RWPE2 (cell line): ENCODE measurements at regions not wholly inside any gene's neighbourhood (a gene's known extent, or its start where the extent isn't known, plus 50 kb on each side); places are given as distances from the start of the nearest gene placed in this dataset.

Experiments
- ATAC-seq: fragments of 200-7000 bp; cut with Tn5 transposase; 3 replicates; pipeline ENCODE4 v1.9.1; 2021; ENCODE audit warnings: low read depth
- DNase-seq: peaks from one replicate; pipeline ENCODE4 v3.0.0-alpha.2; 2020; ENCODE audit warnings: low spot score
- H3K27ac ChIP-seq: fragments of 450-650 bp; 2 replicates; pipeline ENCODE4 v1.5.1; 2017; ENCODE audit warnings: mild to moderate bottlenecking; ENCODE audit not compliant: poor library complexity, severe bottlenecking
- H3K27me3 ChIP-seq: fragments of 250-450 bp; sonication (Bioruptor Pico); 2 replicates; pipeline ENCODE4 v1.5.1; 2021; ENCODE audit warnings: mild to moderate bottlenecking, moderate library complexity; ENCODE audit not compliant: insufficient read depth, poor library complexity, severe bottlenecking
- H3K36me3 ChIP-seq: fragments of 250-450 bp; sonication (Bioruptor Pico); 2 replicates; pipeline ENCODE4 v1.5.1; 2020; ENCODE audit warnings: low read depth, mild to moderate bottlenecking, moderate library complexity
- H3K4me1 ChIP-seq: fragments of 250-450 bp; sonication (Bioruptor Pico); 2 replicates; pipeline ENCODE4 v1.5.1; 2021; ENCODE audit warnings: mild to moderate bottlenecking, moderate library complexity; ENCODE audit not compliant: insufficient read depth, poor library complexity, severe bottlenecking
- H3K4me3 ChIP-seq: fragments of 250-450 bp; sonication (Bioruptor Pico); 2 replicates; pipeline ENCODE4 v1.5.1; 2021; ENCODE audit warnings: mild to moderate bottlenecking, moderate library complexity; ENCODE audit not compliant: severe bottlenecking
- H3K9me3 ChIP-seq: fragments of 250-450 bp; sonication (Bioruptor Pico); 2 replicates; pipeline ENCODE4 v1.5.1; 2021; ENCODE audit warnings: mild to moderate bottlenecking, moderate library complexity; ENCODE audit not compliant: severe bottlenecking
- TF ChIP-seq, protein P1 (sequence below): fragments of 450-650 bp; IDR thresholded peaks from one replicate; pipeline ENCODE4 v1.5.1; 2017; ENCODE audit warnings: mild to moderate bottlenecking, moderate library complexity; ENCODE audit not compliant: poor library complexity, severe bottlenecking

DNA sequence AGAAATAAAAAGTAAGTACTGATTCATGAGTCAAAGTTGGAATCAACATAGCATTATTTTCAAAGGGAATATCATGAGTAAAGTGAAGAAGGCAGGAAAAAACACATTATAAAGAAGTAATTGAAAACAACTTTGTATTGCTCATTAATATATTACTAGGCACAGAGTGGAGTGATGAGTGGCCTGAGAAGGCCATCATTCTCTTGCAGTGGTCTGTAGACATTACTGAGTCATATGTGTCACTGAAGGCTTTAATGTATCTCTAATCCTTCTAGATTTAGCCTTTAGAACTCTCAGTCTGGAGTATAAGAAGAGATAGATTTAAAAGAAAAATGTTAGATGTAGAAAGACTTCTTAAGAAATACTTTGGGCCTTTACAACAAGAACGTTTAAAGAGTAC, 881.4 kb downstream of the DNAH5 start:
- no peaks in the 10 kb centered on the region for H3K36me3 ChIP-seq
- H3K27ac ChIP-seq = no peak overlapping the region
- H3K27me3 ChIP-seq = no peaks in the 10 kb centered on the region
- ATAC-seq = no peak
- H3K9me3 ChIP-seq = no peaks in the 10 kb centered on the region
- H3K4me3 ChIP-seq = no peak overlapping the region
- DNase-seq = no peak
- TF ChIP-seq, protein P1, sequence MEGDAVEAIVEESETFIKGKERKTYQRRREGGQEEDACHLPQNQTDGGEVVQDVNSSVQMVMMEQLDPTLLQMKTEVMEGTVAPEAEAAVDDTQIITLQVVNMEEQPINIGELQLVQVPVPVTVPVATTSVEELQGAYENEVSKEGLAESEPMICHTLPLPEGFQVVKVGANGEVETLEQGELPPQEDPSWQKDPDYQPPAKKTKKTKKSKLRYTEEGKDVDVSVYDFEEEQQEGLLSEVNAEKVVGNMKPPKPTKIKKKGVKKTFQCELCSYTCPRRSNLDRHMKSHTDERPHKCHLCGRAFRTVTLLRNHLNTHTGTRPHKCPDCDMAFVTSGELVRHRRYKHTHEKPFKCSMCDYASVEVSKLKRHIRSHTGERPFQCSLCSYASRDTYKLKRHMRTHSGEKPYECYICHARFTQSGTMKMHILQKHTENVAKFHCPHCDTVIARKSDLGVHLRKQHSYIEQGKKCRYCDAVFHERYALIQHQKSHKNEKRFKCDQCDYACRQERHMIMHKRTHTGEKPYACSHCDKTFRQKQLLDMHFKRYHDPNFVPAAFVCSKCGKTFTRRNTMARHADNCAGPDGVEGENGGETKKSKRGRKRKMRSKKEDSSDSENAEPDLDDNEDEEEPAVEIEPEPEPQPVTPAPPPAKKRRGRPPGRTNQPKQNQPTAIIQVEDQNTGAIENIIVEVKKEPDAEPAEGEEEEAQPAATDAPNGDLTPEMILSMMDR = no peak
- no peaks in the 10 kb centered on the region for H3K4me1 ChIP-seq

DNA sequence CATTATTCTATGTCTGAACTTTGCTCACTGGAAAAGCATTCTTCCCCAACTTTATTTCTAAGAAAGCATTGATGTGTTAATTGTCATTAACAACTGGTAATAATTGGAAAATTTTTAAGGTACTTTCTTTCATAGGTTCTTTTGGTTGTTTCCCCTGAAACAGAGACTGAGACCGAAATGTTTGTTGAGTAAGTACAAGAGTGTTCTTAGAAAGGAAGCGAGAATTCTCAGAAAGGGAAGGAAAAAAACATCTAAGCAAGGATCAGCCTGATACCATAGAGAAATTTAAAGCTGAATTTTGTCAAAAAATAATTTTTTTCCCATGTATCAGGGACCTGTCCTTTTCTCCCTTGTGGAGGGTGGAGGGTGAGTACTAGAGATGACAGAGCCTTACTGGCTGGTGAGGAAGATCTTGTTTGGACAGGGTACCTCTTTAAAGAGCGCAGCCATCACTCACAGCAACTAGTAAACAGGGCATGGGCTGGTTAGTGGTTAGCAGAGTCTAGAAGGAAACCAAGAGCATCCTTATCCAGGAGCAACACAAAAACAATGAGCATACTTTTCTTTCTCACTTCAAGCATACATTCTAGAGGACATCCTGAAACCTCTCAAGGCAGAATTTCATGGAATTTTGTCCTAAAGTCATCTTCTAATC, 898.5 kb downstream of the DNAH5 start:
- no peaks in the 10 kb centered on the region for H3K9me3 ChIP-seq
- no peaks in the 10 kb centered on the region for H3K36me3 ChIP-seq
- TF ChIP-seq, protein P1 = no peak
- H3K4me1 ChIP-seq = no peaks in the 10 kb centered on the region
- H3K4me3 ChIP-seq = no peak overlapping the region
- ATAC-seq = no peak
- no peak overlapping the region for H3K27ac ChIP-seq
- DNase-seq = no peak
- no peaks in the 10 kb centered on the region for H3K27me3 ChIP-seq

DNA sequence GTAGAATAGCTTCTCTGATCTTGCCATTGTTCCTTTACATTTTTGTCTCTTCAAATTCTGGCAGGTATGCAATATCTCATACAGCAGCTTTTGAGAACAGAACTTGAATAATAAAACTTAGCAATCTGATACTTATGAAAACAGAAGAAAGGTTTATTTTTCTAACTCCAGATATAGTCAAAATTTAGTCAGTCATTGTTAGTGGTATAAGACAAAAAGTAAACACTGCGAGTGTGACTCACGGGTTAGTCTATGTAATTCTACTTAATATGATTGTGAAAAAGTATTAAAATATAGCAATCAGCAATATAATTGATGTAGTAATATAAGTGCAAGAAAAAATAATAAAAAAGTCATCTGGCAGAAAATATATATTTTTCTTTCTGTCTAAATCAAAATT, 910.4 kb downstream of the DNAH5 start:
- peaks cover 6% of the 10 kb centered on the region for H3K27me3 ChIP-seq
- no peaks in the 10 kb centered on the region for H3K9me3 ChIP-seq
- H3K36me3 ChIP-seq = no peaks in the 10 kb centered on the region
- H3K4me3 ChIP-seq = no peak overlapping the region
- no peak overlapping the region for H3K27ac ChIP-seq
- TF ChIP-seq, protein P1 = no peak
- DNase-seq (no peak), ATAC-seq (peak; percentile 58; the same call in 2 of the 3 replicates)
- H3K4me1 ChIP-seq = peaks cover 6% of the 10 kb centered on the region

DNA sequence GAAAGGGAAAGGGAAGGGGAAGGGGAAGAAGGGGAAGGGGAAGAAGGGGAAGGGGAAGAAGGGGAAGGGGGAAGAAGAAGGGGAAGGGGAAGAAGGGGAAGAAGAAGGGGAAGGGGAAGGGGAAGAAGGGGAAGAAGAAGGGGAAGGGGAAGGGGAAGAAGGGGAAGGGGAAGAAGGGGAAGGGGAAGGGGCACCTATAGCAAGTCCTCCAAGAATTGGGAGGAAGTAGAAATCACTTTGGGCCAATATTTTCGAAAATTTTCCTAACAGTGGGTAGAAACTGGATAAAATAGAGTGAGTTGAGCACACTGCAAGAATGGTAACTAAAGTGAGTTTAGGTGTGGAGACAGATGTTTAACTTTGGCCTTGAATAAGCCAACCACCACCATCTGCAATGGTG, 915.3 kb downstream of the DNAH5 start:
- Histone ChIP-seq H3K4me3 (no peak overlapping the region), H3K27ac (no peak overlapping the region), H3K9me3 (no peaks in the 10 kb centered on the region), H3K36me3 (no peaks in the 10 kb centered on the region), H3K4me1 (peaks cover 6% of the 10 kb centered on the region), H3K27me3 (peaks cover 4% of the 10 kb centered on the region)
- DNase-seq (no peak), ATAC-seq (no peak)
- TF ChIP-seq, protein P1 = no peak

DNA sequence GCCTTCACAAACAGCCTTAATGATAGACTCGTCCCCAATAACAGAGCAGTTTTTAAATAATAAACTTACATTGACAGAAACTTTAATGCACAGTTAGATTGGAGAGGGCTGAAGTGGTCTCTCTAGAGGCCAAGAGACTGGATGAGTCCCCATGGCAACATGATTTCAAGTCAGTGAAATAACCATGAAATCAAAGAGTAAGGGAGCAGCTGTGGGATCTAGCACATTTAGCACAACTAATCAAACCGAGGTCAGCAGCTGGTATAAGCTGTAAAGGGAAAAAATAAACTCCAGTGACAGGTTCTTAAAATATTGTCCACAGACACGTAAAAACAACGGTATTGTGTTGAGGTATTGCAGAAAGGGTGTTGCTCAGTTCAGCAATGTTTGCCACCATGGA, 916.6 kb downstream of the DNAH5 start:
- Histone ChIP-seq H3K4me1 (no peaks in the 10 kb centered on the region), H3K27ac (no peak overlapping the region), H3K9me3 (no peaks in the 10 kb centered on the region), H3K27me3 (peaks cover under 1% of the 10 kb centered on the region), H3K36me3 (no peaks in the 10 kb centered on the region), H3K4me3 (no peak overlapping the region)
- no peak for DNase-seq
- no peak for ATAC-seq
- TF ChIP-seq, protein P1 = no peak
